ENCODE measurements at regions not wholly inside any gene's neighbourhood (a gene's known extent, or its start where the extent isn't known, plus 50 kb on each side); places are given as distances from the start of the nearest gene placed in this dataset.

GRCh38 chr5:146940295-146940694 is 61.7 kb upstream of the PPP2R2B start:
- DNase-seq (ENCODE audit: low read depth in 2 of 2), result no peak
- TF ChIP-seq CTCF (IDR thresholded peaks at IDR 0.05; ENCODE audit: low read depth, low read length), result no peak
- no peak overlapping the region for H3K4me3 ChIP-seq (replicated peaks in 1 of 2; ENCODE audit: low read depth in 2 of 2, low read length in 2 of 2)

DNA sequence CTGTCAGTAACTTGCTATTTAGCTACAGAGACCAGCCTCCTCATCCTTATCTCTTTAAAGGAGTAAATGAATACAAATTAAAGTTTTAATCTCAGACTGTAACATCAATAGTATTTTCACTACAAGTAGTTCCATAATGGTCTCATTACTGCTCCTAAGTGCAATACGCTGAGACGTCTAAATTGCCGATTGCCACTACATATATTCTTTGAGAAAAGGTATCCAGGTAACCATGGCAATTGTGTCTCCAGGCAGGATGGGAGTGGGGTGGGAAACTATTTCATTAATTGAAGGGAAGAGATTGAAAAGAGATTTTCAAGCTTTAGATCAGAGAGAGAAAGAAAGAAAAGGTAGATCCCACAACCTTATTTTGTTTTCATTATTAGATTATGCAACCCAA is 65.5 kb upstream of the PPP2R2B start:
- no peak for DNase-seq (ENCODE audit: low read depth in 2 of 2)
- TF ChIP-seq CTCF (IDR thresholded peaks at IDR 0.05; ENCODE audit: low read depth, low read length), result no peak
- no peak overlapping the region for H3K4me3 ChIP-seq (replicated peaks in 1 of 2; ENCODE audit: low read depth in 2 of 2, low read length in 2 of 2)

GRCh38 chr5:146944764-146945616 is 66.4 kb upstream of the PPP2R2B start:
- DNase-seq (ENCODE audit: low read depth in 2 of 2), result no peak
- no peak overlapping the region for H3K4me3 ChIP-seq (replicated peaks in 1 of 2; ENCODE audit: low read depth in 2 of 2, low read length in 2 of 2)
- TF ChIP-seq CTCF (IDR thresholded peaks at IDR 0.05; ENCODE audit: low read depth, low read length), result no peak

- no peak for TF ChIP-seq CTCF (IDR thresholded peaks at IDR 0.05; ENCODE audit: low read depth, low read length)
- no peak overlapping the region for H3K4me3 ChIP-seq (replicated peaks in 1 of 2; ENCODE audit: low read depth in 2 of 2, low read length in 2 of 2)
- no peak for DNase-seq (ENCODE audit: low read depth in 2 of 2)
Observed at GRCh38 chr5:146945617-146946084, 67.1 kb upstream of the PPP2R2B start.

DNA sequence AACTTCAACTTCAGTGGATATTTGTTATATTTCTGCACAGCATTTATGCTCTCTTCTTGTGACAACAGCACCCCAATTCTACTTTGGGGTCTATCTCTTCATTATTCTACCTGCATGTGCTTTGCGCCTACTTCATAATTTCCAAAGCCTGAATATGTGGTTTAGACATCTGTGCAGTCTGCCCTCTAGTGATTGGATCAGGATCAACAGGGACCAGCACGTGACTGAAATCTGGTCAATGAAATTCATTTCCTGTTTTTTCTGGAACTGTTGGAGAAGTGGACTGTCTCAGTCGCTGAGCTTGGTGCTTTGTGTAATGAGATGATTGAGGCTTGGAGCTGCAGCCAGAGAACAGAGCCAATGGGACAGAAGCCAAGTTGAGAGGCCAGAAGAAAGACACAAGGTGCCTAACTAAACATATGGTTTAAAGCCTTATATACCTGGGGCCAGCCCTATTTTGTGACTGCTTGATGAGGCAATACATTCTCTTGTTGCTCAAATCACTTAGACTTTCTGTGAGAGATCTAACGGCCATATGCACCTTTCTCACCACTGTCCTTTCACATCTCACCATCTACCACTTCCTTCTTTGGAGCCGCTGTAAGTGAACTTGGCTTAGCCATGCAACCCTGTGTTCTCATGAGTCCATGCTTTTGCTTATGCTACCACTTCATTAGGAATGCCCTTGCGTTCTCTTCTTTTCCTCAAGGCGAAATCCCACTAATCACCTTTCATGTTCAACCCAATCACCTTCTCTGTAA is 68.8 kb upstream of the PPP2R2B start:
- H3K4me3 ChIP-seq (replicated peaks in 1 of 2; ENCODE audit: low read depth in 2 of 2, low read length in 2 of 2), result no peak overlapping the region
- TF ChIP-seq CTCF (IDR thresholded peaks at IDR 0.05; ENCODE audit: low read depth, low read length), result no peak
- peak; percentile 3 to 4 for DNase-seq (ENCODE audit: low read depth in 2 of 2)

DNA sequence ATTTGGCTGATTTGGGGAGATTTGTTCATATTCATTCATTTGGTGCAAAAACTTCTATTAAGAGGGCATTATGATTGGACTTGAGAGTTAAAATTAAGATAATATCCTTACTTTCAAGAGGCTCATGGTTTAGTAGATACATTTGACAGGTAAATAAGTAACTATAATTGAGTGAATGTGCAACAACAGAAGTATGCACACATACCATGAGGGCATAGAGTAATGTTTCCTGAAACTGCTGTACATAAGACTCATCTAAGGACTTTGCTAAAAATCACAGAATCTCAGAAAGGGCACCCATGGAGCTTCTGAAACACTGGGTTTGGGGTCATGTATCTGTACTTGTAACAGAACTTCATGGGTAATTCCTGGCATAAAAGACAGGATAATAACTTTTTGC is 70.1 kb upstream of the PPP2R2B start:
- no peak overlapping the region for H3K4me3 ChIP-seq (replicated peaks in 1 of 2; ENCODE audit: low read depth in 2 of 2, low read length in 2 of 2)
- TF ChIP-seq CTCF (IDR thresholded peaks at IDR 0.05; ENCODE audit: low read depth, low read length), result no peak
- no peak for DNase-seq (ENCODE audit: low read depth in 2 of 2)

All from cardiac fibroblast (primary cell).